CD14-positive monocyte (primary cell): ENCODE measurements at regions not wholly inside any gene's neighbourhood (a gene's known extent, or its start where the extent isn't known, plus 50 kb on each side); places are given as distances from the start of the nearest gene placed in this dataset.

Experiments
- DNase-seq, 3 donors: peaks; one replicate each; pipeline ENCODE4 v3.0.0-alpha.2; 2011 to 2022
- H2AFZ ChIP-seq: 2 replicates; pipeline ENCODE4 v1.6.0; 2012; ENCODE audit warnings: mild to moderate bottlenecking, low read depth, low read length, inconsistent platforms; ENCODE audit not compliant: insufficient read depth, poor library complexity, severe bottlenecking
- H3K27ac ChIP-seq, 2 donors: 1 replicate in 1 of 2; 2 replicates in 1 of 2; pipeline ENCODE4 v1.5.1; 2012 to 2013; ENCODE audit warnings: low read length in 2 of 2, control low read depth in 1 of 2, inconsistent platforms in 1 of 2, low read depth in 1 of 2, mild to moderate bottlenecking in 1 of 2
- H3K27me3 ChIP-seq, 2 donors: one replicate each; pipeline versions ENCODE4 v1.6.0 to v1.6.1; 2011 to 2013; ENCODE audit warnings: low read length in 2 of 2; ENCODE audit not compliant: control insufficient read depth in 2 of 2, insufficient read depth in 2 of 2
- H3K36me3 ChIP-seq, 2 donors: replicated peaks in 1 of 2; 1 replicate in 1 of 2; 2 replicates in 1 of 2; pipeline versions ENCODE4 v1.5.1 to v1.6.1; 2012 to 2013; ENCODE audit warnings: low read length in 2 of 2, control low read depth in 1 of 2, inconsistent platforms in 1 of 2, mild to moderate bottlenecking in 1 of 2; ENCODE audit not compliant: insufficient read depth in 2 of 2, control insufficient read depth in 1 of 2
- H3K4me1 ChIP-seq, 2 donors: 1 replicate in 1 of 2; 2 replicates in 1 of 2; pipeline versions ENCODE4 v1.5.1 to v1.6.1; 2012 to 2013; ENCODE audit warnings: low read length in 2 of 2, control low read depth in 1 of 2, inconsistent platforms in 1 of 2, mild to moderate bottlenecking in 1 of 2, moderate library complexity in 1 of 2; ENCODE audit not compliant: insufficient read depth in 2 of 2, control insufficient read depth in 1 of 2
- H3K4me2 ChIP-seq: replicated peaks from 2 replicates; pipeline ENCODE3; 2012; ENCODE audit warnings: low read length, moderate library complexity, mild to moderate bottlenecking; ENCODE audit not compliant: poor library complexity, severe bottlenecking; ENCODE audit errors: extremely low read depth
- H3K4me3 ChIP-seq, 3 experiments: fragments of 200-600 bp in 1 of 3; sonication (generic) in 1 of 3; replicated peaks in 1 of 3; 1 replicate in 2 of 3; 2 replicates in 1 of 3; pipeline ENCODE4 v1.5.1; 2011 to 2013; ENCODE audit warnings: low read length in 3 of 3, mild to moderate bottlenecking in 3 of 3, control low read depth in 2 of 3, low read depth in 2 of 3, inconsistent platforms in 1 of 3, moderate library complexity in 1 of 3
- H3K79me2 ChIP-seq: 2 replicates; pipeline ENCODE4 v1.6.0; 2012; ENCODE audit warnings: mild to moderate bottlenecking, control low read depth, inconsistent platforms, low read length, moderate library complexity; ENCODE audit not compliant: insufficient read depth
- H3K9ac ChIP-seq: 2 replicates; pipeline ENCODE4 v1.6.0; 2017; ENCODE audit warnings: low read length, mild to moderate bottlenecking; ENCODE audit not compliant: insufficient read depth, poor library complexity, severe bottlenecking
- H3K9me3 ChIP-seq, 2 donors: replicated peaks in 1 of 2; 1 replicate in 1 of 2; 2 replicates in 1 of 2; pipeline versions ENCODE4 v1.5.1 to v1.6.1; 2012 to 2013; ENCODE audit warnings: low read length in 2 of 2, control low read depth in 1 of 2; ENCODE audit not compliant: control insufficient read depth in 1 of 2, insufficient read depth in 1 of 2
- H4K20me1 ChIP-seq: 2 replicates; pipeline ENCODE4 v1.6.0; 2012; ENCODE audit warnings: mild to moderate bottlenecking, low read length, control low read depth, moderate library complexity; ENCODE audit not compliant: insufficient read depth
- H3K27ac Mint-ChIP-seq, 7 donors: one replicate each; pipeline ENCODE4 v1.8.0; 2020; ENCODE audit warnings: mild to moderate bottlenecking in 7 of 7, mixed read lengths in 7 of 7, moderate library complexity in 6 of 7, inconsistent platforms in 2 of 7
- H3K27me3 Mint-ChIP-seq, 3 donors: one replicate each; pipeline ENCODE4 v1.8.0; 2021 to 2022; ENCODE audit warnings: low read depth in 3 of 3, mild to moderate bottlenecking in 3 of 3, mixed read lengths in 3 of 3, moderate library complexity in 3 of 3, inconsistent platforms in 1 of 3
- H3K36me3 Mint-ChIP-seq, 2 donors: one replicate each; pipeline ENCODE4 v1.8.0; 2020; ENCODE audit warnings: mixed read lengths in 2 of 2, inconsistent platforms in 1 of 2, mild to moderate bottlenecking in 1 of 2
- H3K4me1 Mint-ChIP-seq: one replicate; pipeline ENCODE4 v1.8.0; 2020; ENCODE audit warnings: mild to moderate bottlenecking, mixed read lengths
- H3K4me3 Mint-ChIP-seq, 2 donors: one replicate each; pipeline ENCODE4 v1.8.0; 2020; ENCODE audit warnings: mild to moderate bottlenecking in 2 of 2, mixed read lengths in 2 of 2, moderate library complexity in 1 of 2
- H3K9me3 Mint-ChIP-seq, 7 donors: one replicate each; pipeline ENCODE4 v1.8.0; 2020 to 2022; ENCODE audit warnings: mixed read lengths in 7 of 7, mild to moderate bottlenecking in 6 of 7, moderate library complexity in 6 of 7, inconsistent platforms in 2 of 7
- WGBS: methylation state at CpG from one replicate; pipeline ENCODE4 v1.1.5; 2013; ENCODE audit warnings: missing lambda C conversion rate; ENCODE audit not compliant: insufficient coverage; 5-methylcytosine and 5-hydroxymethylcytosine counted together
- intact Hi-C, 2 donors: fragments of 100-400 bp; cut with micrococcal nuclease; formaldehyde crosslinking; loops; one replicate each; pipeline versions ENCODE4 v1.15.0 to v1.15.1; 2023
- TF ChIP-seq, protein P1 (sequence below): fragments of 200-600 bp; IDR thresholded peaks from one replicate; pipeline ENCODE4 v1.8.0; 2022; ENCODE audit warnings: antibody characterized with exemption, mild to moderate bottlenecking

DNA sequence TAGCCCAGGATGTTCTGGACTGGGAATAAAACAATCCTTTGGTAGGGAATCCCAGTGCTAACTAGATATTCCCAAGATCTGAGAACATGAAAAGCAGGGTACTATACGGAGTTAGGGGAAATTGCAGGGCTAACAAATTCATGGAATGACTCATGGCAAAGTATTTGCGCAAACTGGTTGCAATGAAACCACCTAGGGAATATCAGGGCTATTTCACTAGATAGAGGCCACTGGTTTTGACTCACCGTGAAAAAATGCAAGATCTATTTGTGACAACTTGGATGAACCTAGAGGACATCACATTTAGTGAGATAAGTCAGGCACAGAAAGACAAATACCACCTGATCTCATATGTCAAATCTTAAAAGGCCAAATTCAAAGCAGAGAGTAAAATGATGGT, 233.3 kb downstream of the MBD2 start:
- DNase-seq = no peak
- Mint-ChIP-seq H3K36me3 (no peaks in the 10 kb centered on the region), H3K9me3 (peaks cover 0 to 7% (median 3%) of the 10 kb centered on the region in 7 donors), H3K4me1 (no peaks in the 10 kb centered on the region), H3K4me3 (no peak overlapping the region), H3K27ac (no peak overlapping the region), H3K27me3 (peaks cover 0 to 3% (median 0%) of the 10 kb centered on the region in 3 donors)
- H2AFZ ChIP-seq = no peak overlapping the region
- H3K9ac ChIP-seq = no peak overlapping the region
- H3K79me2 ChIP-seq = no peaks in the 10 kb centered on the region
- WGBS = 89% methylated on average over 2 of the region's 3 CpGs
- H3K4me1 ChIP-seq = no peaks in the 10 kb centered on the region
- H3K4me3 ChIP-seq = no peak overlapping the region
- no peaks in the 10 kb centered on the region for H4K20me1 ChIP-seq
- H3K4me2 ChIP-seq = no peak overlapping the region
- H3K27ac ChIP-seq = no peak overlapping the region
- no peaks in the 10 kb centered on the region for H3K27me3 ChIP-seq
- intact Hi-C loops = no loop called here
- no peaks in the 10 kb centered on the region for H3K36me3 ChIP-seq
- TF ChIP-seq, protein P1, sequence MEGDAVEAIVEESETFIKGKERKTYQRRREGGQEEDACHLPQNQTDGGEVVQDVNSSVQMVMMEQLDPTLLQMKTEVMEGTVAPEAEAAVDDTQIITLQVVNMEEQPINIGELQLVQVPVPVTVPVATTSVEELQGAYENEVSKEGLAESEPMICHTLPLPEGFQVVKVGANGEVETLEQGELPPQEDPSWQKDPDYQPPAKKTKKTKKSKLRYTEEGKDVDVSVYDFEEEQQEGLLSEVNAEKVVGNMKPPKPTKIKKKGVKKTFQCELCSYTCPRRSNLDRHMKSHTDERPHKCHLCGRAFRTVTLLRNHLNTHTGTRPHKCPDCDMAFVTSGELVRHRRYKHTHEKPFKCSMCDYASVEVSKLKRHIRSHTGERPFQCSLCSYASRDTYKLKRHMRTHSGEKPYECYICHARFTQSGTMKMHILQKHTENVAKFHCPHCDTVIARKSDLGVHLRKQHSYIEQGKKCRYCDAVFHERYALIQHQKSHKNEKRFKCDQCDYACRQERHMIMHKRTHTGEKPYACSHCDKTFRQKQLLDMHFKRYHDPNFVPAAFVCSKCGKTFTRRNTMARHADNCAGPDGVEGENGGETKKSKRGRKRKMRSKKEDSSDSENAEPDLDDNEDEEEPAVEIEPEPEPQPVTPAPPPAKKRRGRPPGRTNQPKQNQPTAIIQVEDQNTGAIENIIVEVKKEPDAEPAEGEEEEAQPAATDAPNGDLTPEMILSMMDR = no peak
- no peaks in the 10 kb centered on the region for H3K9me3 ChIP-seq

DNA sequence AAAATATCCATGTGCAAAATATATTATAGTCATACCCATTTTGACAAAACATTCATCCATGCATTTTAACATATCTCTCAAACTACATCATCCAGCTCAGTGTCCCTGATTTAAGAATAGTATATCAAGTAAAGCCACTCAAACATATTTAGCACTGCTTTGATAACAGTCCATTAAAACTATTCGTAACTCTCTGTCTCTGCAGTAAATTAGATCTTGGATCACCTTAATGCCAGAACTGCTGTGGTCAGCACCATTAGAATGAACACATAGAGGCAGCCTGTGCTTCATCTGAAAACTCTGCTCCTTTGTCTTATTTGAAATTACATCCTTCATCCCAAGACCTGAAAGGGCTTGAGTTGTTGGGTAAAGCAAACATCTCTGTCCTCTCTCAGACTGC, 234.0 kb downstream of the MBD2 start:
- Histone ChIP-seq H3K27me3 (no peaks in the 10 kb centered on the region), H3K9me3 (no peaks in the 10 kb centered on the region), H3K36me3 (no peaks in the 10 kb centered on the region), H3K79me2 (no peaks in the 10 kb centered on the region), H3K4me1 (no peaks in the 10 kb centered on the region), H3K4me2 (no peak overlapping the region), H2AFZ (no peak overlapping the region), H3K27ac (no peak overlapping the region), H3K4me3 (no peak overlapping the region), H3K9ac (no peak overlapping the region), H4K20me1 (no peaks in the 10 kb centered on the region)
- peaks cover 0 to 3% (median 0%) of the 10 kb centered on the region in 3 donors for H3K27me3 Mint-ChIP-seq
- 100% methylated on average over 1 of the region's 1 CpG for WGBS
- no peak overlapping the region for H3K27ac Mint-ChIP-seq
- no peaks in the 10 kb centered on the region for H3K4me1 Mint-ChIP-seq
- intact Hi-C loops = no loop called here
- no peak for DNase-seq
- no peaks in the 10 kb centered on the region for H3K36me3 Mint-ChIP-seq
- TF ChIP-seq, protein P1 = no peak
- H3K9me3 Mint-ChIP-seq = peaks cover 0 to 5% (median 3%) of the 10 kb centered on the region in 7 donors
- H3K4me3 Mint-ChIP-seq = no peak overlapping the region
